Panc1 (cell line): ENCODE measurements at regions not wholly inside any gene's neighbourhood (a gene's known extent, or its start where the extent isn't known, plus 50 kb on each side); places are given as distances from the start of the nearest gene placed in this dataset.

Source experiments
- ATAC-seq: fragments of 200-7000 bp; cut with Tn5 transposase; 2 replicates; pipeline ENCODE4 v1.9.1; 2020; ENCODE audit warnings: mild to moderate bottlenecking, moderate library complexity
- BruUV-seq: library from RNA; stranded (reverse); fragments of 400-500 nt; replicated peaks from 2 replicates; lab custom pipeline; 2021; lab: Mats Ljungman, UMichigan
- CTCF ChIA-PET: fragments of 300-600 bp; sonication (Branson Sonifier 250); formaldehyde crosslinking; loops from one replicate; lab custom pipeline; 2022; ENCODE audit warnings: antibody characterized with exemption; lab: Charles Lee
- POLR2A ChIA-PET: fragments of 300-600 bp; sonication (Branson Sonifier 250); formaldehyde crosslinking; loops from one replicate; lab custom pipeline; 2022; ENCODE audit warnings: antibody characterized with exemption; lab: Charles Lee
- DNase-seq: peaks from one replicate; pipeline ENCODE4 v3.0.0-alpha.2; 2010; ENCODE audit warnings: low read depth, low spot score
- H3K27ac ChIP-seq: 2 replicates; pipeline ENCODE4 v1.5.1; 2011; ENCODE audit warnings: mild to moderate bottlenecking, low read length, inconsistent platforms
- H3K27me3 ChIP-seq: fragments of 200-500 bp; sonication (Bioruptor generic); 2 replicates; pipeline ENCODE4 v1.6.0; 2014; ENCODE audit warnings: low read length, inconsistent platforms; ENCODE audit not compliant: control insufficient read depth, insufficient read depth
- H3K36me3 ChIP-seq: fragments of 200-500 bp; sonication (Bioruptor generic); 2 replicates; pipeline ENCODE4 v1.5.1; 2014; ENCODE audit warnings: inconsistent platforms, mild to moderate bottlenecking, low read length, moderate library complexity; ENCODE audit not compliant: control insufficient read depth, insufficient read depth
- H3K4me1 ChIP-seq: 2 replicates; pipeline ENCODE4 v1.5.1; 2011; ENCODE audit warnings: inconsistent platforms, mild to moderate bottlenecking, low read length, moderate library complexity; ENCODE audit not compliant: control insufficient read depth, insufficient read depth
- H3K4me3 ChIP-seq, 2 experiments: 2 replicates each; pipeline ENCODE4 v1.5.1; 2011 to 2012; ENCODE audit warnings: low read depth in 2 of 2, low read length in 2 of 2, mild to moderate bottlenecking in 2 of 2, inconsistent platforms in 1 of 2, moderate library complexity in 1 of 2
- H3K9me3 ChIP-seq: fragments of 200-500 bp; sonication (Bioruptor generic); 2 replicates; pipeline ENCODE4 v1.5.1; 2014; ENCODE audit warnings: low read depth, mild to moderate bottlenecking, inconsistent platforms, low read length, moderate library complexity; ENCODE audit not compliant: control insufficient read depth, insufficient read depth
- CTCF ChIP-seq: fragments of 450-650 bp; IDR thresholded peaks from 2 replicates; pipeline ENCODE4 v1.5.1; 2017; ENCODE audit warnings: mild to moderate bottlenecking
- POLR2AphosphoS5 ChIP-seq: IDR thresholded peaks from 2 replicates; pipeline ENCODE4 v1.6.1; 2012; ENCODE audit warnings: mild to moderate bottlenecking, low read depth, low read length, moderate library complexity
- REST ChIP-seq, 2 experiments: IDR thresholded peaks; 2 replicates each; pipeline ENCODE4 v1.6.1; 2011 to 2012; ENCODE audit warnings: low read depth in 2 of 2, control low read depth in 1 of 2, low read length in 1 of 2, mild to moderate bottlenecking in 1 of 2, moderate library complexity in 1 of 2; ENCODE audit not compliant: insufficient read depth in 1 of 2
- SIN3A ChIP-seq: IDR thresholded peaks from 2 replicates; pipeline ENCODE4 v1.6.1; 2012; ENCODE audit warnings: low read depth, mild to moderate bottlenecking, low read length, moderate library complexity, borderline replicate concordance; ENCODE audit not compliant: insufficient read depth
- TCF7L2 ChIP-seq: IDR thresholded peaks from 2 replicates; pipeline ENCODE4 v1.6.1; 2011; ENCODE audit warnings: mild to moderate bottlenecking, low read depth, low read length, inconsistent platforms
- in situ Hi-C: cut with HindIII; loops from 2 replicates; pipeline ENCODE4 v1.10.0; 2016; ENCODE audit warnings: low sequenced_read_pairs, low pct_unique_long_range_greater_than_20kb
- intact Hi-C: fragments of 100-400 bp; cut with micrococcal nuclease; formaldehyde crosslinking; loops from one replicate; pipeline ENCODE4 v1.10.0; 2022; ENCODE audit not compliant: unreplicated experiment

- no peaks in the 10 kb centered on the region for H3K9me3 ChIP-seq
- in situ Hi-C loops, result no loop called here
- intact Hi-C loops, result no loop called here
- no peak for ATAC-seq
- no peak for DNase-seq
- CTCF ChIA-PET, result no interaction called here
- POLR2A ChIA-PET, result no interaction called here
- no peaks in the 10 kb centered on the region for H3K27me3 ChIP-seq
- H3K4me3 ChIP-seq, result no peak overlapping the region
- H3K36me3 ChIP-seq, result no peaks in the 10 kb centered on the region
- no peaks in the 10 kb centered on the region for H3K4me1 ChIP-seq
- no TSS peak for BruUV-seq
- H3K27ac ChIP-seq, result no peak overlapping the region
- TF ChIP-seq TCF7L2, result no peak
- no peak for TF ChIP-seq POLR2AphosphoS5
- TF ChIP-seq SIN3A, result no peak
- TF ChIP-seq REST (IDR thresholded peaks at IDR 0.05; ENCODE audit: insufficient read depth in 1 of 2, low read depth in 2 of 2, low read length in 1 of 2), result no peak
- TF ChIP-seq CTCF, result no peak
Measured at GRCh38 chr3:99373846-99374210, 264.6 kb upstream of the COL8A1 start.

- H3K27ac ChIP-seq, result no peak overlapping the region
- H3K36me3 ChIP-seq, result no peaks in the 10 kb centered on the region
- CTCF ChIA-PET, result no interaction called here
- in situ Hi-C loops, result no loop called here
- no peaks in the 10 kb centered on the region for H3K9me3 ChIP-seq
- BruUV-seq, result no TSS peak
- DNase-seq (no peak), ATAC-seq (no peak)
- TF ChIP-seq TCF7L2, result no peak
- no peak for TF ChIP-seq REST (IDR thresholded peaks at IDR 0.05; ENCODE audit: insufficient read depth in 1 of 2, low read depth in 2 of 2, low read length in 1 of 2)
- TF ChIP-seq SIN3A, result no peak
- TF ChIP-seq CTCF, result no peak
- no peak for TF ChIP-seq POLR2AphosphoS5
- H3K4me3 ChIP-seq, result no peak overlapping the region
- POLR2A ChIA-PET, result no interaction called here
- intact Hi-C loops, result no loop called here
- no peaks in the 10 kb centered on the region for H3K4me1 ChIP-seq
- no peaks in the 10 kb centered on the region for H3K27me3 ChIP-seq
Measured at GRCh38 chr3:99373088-99373845, 265.1 kb upstream of the COL8A1 start.
